Suppressor macrophage treated with lipopolysaccharide for 1 hour (primary cell): ENCODE measurements at regions not wholly inside any gene's neighbourhood (a gene's known extent, or its start where the extent isn't known, plus 50 kb on each side); places are given as distances from the start of the nearest gene placed in this dataset.

ENCODE experiments used
- DNase-seq, 3 donors: peaks; one replicate each; pipeline ENCODE4 v3.0.0-alpha.2; 2020 to 2022

GRCh38 chr3:77868725-77869124 is 828.8 kb downstream of the ROBO2 start:
- DNase-seq = no peak

- DNase-seq = no peak
Observed at GRCh38 chr3:77869423-77869822, 829.5 kb downstream of the ROBO2 start.

- DNase-seq = no peak
Observed at GRCh38 chr3:77871436-77871835, 831.5 kb downstream of the ROBO2 start.

- DNase-seq = no peak
Observed at GRCh38 chr3:77873598-77873997, 833.7 kb downstream of the ROBO2 start.

- DNase-seq = no peak
Observed at GRCh38 chr3:77885381-77885780, 845.5 kb downstream of the ROBO2 start.

- DNase-seq = no peak
Observed at GRCh38 chr3:77887611-77888010, 847.7 kb downstream of the ROBO2 start.

GRCh38 chr3:77889616-77890015 is 849.7 kb downstream of the ROBO2 start:
- no peak for DNase-seq

GRCh38 chr3:77898621-77899020 is 858.7 kb downstream of the ROBO2 start:
- DNase-seq = no peak

- no peak for DNase-seq
Observed at GRCh38 chr3:77902675-77903074, 862.8 kb downstream of the ROBO2 start.

GRCh38 chr3:77906102-77906709 is 866.3 kb downstream of the ROBO2 start:
- no peak for DNase-seq

GRCh38 chr3:77913524-77914174 is 873.8 kb downstream of the ROBO2 start:
- DNase-seq = no peak

GRCh38 chr3:77915336-77915735 is 875.4 kb downstream of the ROBO2 start:
- DNase-seq = no peak

- DNase-seq = no peak
Observed at GRCh38 chr3:77917225-77917624, 877.3 kb downstream of the ROBO2 start.

- no peak for DNase-seq
Observed at GRCh38 chr3:77919244-77919643, 879.3 kb downstream of the ROBO2 start.

GRCh38 chr3:77931255-77932009 is 891.5 kb downstream of the ROBO2 start:
- no peak for DNase-seq

- DNase-seq = no peak
Observed at GRCh38 chr3:77932926-77933325, 893.0 kb downstream of the ROBO2 start.

- DNase-seq = no peak
Observed at GRCh38 chr3:77933926-77934325, 894.0 kb downstream of the ROBO2 start.

GRCh38 chr3:77935418-77935817 is 895.5 kb downstream of the ROBO2 start:
- no peak for DNase-seq

- DNase-seq = no peak
Observed at GRCh38 chr3:77939726-77940125, 899.8 kb downstream of the ROBO2 start.

- no peak for DNase-seq
Observed at GRCh38 chr3:77943598-77943997, 903.7 kb downstream of the ROBO2 start.

- no peak for DNase-seq
Observed at GRCh38 chr3:77945320-77945719, 905.4 kb downstream of the ROBO2 start.

- DNase-seq = no peak
Observed at GRCh38 chr3:77947671-77948070, 907.8 kb downstream of the ROBO2 start.

- DNase-seq = no peak
Observed at GRCh38 chr3:77967621-77968020, 927.7 kb downstream of the ROBO2 start.

- no peak for DNase-seq
Observed at GRCh38 chr3:77976079-77976478, 936.2 kb downstream of the ROBO2 start.
